Activated naive CD4-positive, alpha-beta T cell treated with anti-CD3 and anti-CD28 coated beads, Interleukin-2, amount 50 U/mL, for 16 hours (primary cell): ENCODE measurements at regions not wholly inside any gene's neighbourhood (a gene's known extent, or its start where the extent isn't known, plus 50 kb on each side); places are given as distances from the start of the nearest gene placed in this dataset.
"Not testable (repeated sequence)": the region's sequence is repeated elsewhere in the genome, so short reads cannot be mapped to it uniquely, and the experiment has no call there.

ENCODE experiments used
- DNase-seq: peaks from one replicate; pipeline ENCODE4 v3.0.0-alpha.2; 2020

GRCh38 chr4:123605797-123606196 is 209.2 kb downstream of the SPRY1 start:
- DNase-seq = not testable (repeated sequence)

GRCh38 chr4:123606336-123606735 is 209.7 kb downstream of the SPRY1 start:
- no peak for DNase-seq

- no peak for DNase-seq
Measured at GRCh38 chr4:123606946-123607542, 210.4 kb downstream of the SPRY1 start.

DNA sequence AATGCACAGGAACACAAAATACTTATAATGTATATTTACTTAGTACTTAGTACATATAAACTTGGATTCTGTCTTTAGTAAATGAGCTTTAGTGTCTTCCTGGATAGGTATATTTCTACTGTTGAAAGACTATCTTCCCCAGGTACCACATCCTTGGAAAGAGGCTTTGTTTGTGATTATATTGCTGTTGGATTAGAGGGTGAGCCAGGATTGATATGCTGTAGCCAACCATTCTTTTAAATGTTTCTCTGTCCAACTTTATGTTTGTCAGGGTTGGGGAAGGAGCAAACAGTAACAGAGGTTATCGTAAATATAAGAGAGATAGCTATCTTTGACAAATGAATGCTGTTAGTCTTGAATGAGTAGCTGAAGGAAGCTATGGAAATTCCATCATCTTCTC is 213.2 kb downstream of the SPRY1 start:
- DNase-seq = no peak

DNA sequence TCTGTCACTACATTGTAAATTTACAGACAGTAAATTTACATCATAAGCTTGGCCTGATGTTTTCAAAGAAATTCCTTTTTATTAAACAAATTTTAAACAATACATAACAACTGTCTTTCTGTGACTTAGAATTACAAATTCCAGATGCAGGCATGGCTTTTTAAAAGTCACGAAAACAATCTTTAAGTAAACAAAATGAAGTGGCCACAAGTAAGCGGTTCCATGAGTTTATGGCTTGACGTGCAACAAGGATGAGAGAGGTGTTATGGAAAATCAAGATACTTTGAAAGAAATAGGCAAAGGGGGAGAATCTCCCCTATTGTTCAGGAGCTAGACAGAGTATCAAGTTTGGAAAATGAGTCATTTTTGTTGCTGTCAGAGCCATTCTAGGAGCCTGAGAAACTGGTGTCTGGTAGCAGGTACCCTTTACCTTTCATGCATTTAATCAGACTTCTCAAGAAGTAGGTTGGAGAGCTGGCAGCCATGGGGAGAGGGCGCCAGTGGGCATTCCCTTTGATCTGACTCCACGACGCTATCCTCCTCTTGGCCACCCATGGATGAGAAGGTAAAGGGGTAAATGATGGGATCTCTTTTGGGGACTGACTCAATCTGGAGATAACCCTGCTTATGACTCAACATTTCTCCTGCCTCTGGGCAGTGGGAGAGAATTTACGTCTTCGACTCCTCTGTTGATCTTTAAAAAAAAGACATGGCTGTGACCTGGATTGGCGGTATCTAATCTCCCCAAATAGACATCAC is 217.2 kb downstream of the SPRY1 start:
- no peak for DNase-seq

- DNase-seq = no peak
Measured at GRCh38 chr4:123615901-123616300, 219.3 kb downstream of the SPRY1 start.

DNA sequence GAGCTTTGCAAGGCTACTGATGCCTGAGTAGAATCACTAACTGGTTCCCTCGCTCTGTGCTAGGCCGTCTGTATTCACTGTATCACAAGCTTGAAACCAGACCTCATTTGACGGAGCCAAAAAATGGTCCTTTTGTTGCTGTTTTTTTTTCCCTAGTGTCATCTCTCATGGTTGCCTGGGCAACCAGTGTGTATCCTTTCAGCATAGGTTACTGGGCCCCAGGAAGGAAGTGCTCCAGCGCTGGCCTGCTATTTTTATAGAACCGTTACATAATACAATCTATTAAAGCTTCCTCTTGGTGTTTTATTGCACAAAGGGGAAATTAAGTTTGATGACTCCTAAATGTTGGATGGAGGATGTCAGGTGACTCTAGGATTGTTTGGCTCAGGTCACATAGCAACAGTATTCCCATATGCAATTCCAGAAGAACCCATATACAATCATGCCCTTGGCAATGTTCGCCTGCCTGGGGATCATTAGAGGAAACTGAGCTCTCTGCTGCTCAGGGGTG is 220.4 kb downstream of the SPRY1 start:
- DNase-seq = no peak

GRCh38 chr4:123617791-123618190 is 221.2 kb downstream of the SPRY1 start:
- DNase-seq = no peak

GRCh38 chr4:123618606-123619005 is 222.0 kb downstream of the SPRY1 start:
- no peak for DNase-seq

DNA sequence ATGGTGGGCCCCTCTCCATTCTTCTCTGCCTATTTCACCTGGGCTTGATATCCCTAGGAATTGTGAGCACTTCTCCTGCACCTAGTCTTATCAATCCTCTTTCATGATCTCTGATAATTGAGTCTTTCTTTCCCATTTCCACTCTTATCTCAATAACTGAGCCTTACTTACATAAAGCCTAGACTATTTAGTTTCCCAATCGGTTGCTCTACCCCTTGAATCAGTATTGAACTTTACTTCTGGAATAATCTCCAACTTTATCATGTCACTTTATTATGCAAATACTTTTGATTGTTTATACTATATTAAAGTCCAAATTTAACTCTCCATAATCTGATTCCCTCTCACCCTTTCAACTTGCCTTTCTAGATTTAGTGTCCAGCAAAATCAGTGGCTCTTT is 222.7 kb downstream of the SPRY1 start:
- no peak for DNase-seq

DNA sequence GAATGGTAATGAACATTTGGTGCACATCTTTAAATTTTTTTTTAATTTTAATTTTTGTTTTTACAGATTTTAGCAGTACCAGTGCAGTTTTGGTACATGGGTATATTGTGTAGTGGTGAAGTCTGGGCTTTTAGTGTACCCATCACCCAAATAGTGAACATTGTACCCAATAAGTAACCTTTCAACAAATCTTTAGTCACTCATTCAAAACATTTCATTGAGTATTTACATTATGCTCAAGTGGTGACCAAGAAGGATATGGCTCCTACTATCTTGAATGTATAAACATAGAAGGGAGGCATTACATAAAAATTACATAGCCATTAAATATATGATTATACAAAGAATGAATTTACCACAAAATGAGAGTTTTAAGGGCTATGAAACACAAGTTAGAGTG is 223.3 kb downstream of the SPRY1 start:
- no peak for DNase-seq

GRCh38 chr4:123621072-123621705 is 224.6 kb downstream of the SPRY1 start:
- no peak for DNase-seq

- DNase-seq = no peak
Measured at GRCh38 chr4:123622572-123622971, 226.0 kb downstream of the SPRY1 start.

DNA sequence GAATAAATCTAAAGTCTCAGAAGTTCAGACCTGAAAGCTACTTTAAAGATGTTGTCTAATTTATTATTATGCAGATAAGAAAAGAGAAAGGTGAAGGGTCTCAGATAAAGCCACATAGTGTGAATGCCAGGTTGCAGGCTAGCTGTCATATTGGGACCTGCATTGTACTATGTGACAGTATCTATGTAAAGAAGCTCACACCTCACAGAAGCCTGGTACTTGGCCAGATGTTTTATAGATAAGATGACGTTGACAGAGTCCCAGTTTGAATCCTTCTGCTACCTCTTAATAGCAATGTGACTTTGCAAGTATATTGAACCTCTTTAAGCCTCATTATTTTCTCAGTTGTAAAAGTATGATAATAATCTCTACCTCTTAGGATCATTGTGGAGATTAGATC is 227.0 kb downstream of the SPRY1 start:
- no peak for DNase-seq

GRCh38 chr4:123624959-123625358 is 228.4 kb downstream of the SPRY1 start:
- no peak for DNase-seq

- no peak for DNase-seq
Measured at GRCh38 chr4:123628288-123628687, 231.7 kb downstream of the SPRY1 start.

DNA sequence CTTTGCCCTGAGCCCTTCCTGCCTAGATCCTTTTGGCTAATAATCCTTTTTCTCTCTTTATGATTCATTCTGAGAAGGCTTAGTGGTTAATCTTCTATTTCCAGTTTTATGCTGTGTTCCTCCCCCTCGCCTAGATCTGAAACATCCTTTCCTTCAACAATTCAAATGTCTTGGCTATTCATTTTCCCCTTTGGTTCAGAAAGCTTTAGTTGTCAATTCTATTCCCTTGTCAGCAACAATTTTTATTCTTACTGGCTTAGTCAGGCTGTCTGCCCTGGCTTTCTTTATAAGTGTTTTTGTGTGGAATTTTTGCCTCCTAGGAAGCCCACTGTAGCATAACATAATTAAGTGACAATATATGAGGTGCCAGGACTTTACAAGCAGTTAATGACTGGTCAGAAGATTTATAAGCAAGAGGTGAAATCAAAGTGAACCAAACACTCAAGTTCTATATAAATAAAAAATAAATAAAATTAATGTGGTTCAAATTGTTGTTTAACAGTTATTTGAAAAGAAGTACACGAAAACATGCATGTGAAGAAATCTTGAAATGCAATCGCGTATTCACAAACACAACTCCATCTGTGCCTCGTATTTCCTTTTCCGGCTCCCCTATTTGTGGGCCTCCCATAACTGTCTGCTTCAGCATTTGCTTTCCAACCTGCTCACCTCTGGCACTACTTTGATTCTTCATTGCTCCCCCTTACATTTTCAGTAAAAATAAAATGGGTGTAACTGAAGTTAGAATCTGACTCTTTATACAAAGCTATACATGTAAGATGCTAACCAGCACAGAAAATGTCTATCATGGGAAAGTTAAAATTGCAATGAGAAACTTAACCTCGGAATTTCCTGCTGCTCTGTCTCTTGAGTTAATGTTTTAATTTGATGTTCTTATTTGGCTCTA is 235.4 kb downstream of the SPRY1 start:
- DNase-seq = no peak

DNA sequence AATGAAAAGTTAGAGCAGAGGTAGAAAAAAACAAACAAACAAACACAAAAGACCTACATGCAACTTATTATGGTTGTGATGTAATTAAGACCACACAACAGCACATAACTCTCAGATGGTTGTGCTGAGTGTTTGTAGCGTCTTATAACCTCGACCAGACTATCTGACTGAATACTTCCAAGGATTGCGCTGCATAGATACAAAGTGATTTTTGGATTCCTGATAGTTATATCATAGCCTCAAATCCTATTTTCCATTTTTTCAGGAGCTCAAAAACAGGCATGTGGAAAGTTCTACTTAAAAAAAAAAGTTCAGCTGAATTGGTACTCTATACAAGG is 236.1 kb downstream of the SPRY1 start:
- DNase-seq = no peak

DNA sequence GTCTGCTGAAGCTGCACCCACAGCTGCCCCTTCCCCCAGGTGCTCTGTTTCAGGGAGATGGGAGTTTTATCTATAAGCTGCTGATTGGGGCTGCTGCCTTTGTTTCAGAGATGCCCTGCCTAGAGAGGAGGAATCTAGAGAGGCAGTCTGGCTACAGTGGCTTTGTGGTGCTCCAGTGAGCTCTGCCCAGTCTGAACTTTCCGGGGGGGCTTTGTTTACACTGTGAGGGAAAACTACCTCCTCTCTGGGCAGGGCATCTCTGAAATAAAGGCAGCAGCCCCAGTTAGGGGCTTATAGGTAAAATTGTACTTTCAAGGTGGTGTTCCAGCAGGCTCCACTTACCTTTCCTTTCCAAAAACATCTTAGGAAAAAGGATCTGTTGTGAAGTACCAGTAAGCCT is 242.2 kb downstream of the SPRY1 start:
- DNase-seq = no peak

- no peak for DNase-seq
Measured at GRCh38 chr4:123640271-123640670, 243.7 kb downstream of the SPRY1 start.

GRCh38 chr4:123640824-123641223 is 244.2 kb downstream of the SPRY1 start:
- DNase-seq = no peak

DNA sequence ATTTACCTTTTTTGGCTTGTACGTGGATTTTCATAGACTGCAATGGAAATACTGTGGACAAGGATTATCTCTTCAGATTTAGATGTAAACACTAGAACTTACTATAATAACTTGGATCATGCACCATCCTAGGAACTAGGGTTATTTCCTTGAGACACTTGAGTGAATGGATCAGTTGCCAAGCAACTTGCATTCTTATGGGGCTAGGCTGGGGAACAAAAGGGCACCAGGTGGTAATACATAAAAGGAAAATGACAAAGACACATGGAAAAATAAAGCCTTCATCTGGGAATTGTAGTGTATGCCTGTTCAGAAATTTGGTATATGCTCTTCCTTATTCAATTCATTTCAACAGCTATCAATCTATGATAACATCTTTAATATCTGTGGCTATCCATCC is 247.1 kb downstream of the SPRY1 start:
- DNase-seq = no peak

- no peak for DNase-seq
Measured at GRCh38 chr4:123649250-123649644, 252.7 kb downstream of the SPRY1 start.
